ENCODE measurements at regions not wholly inside any gene's neighbourhood (a gene's known extent, or its start where the extent isn't known, plus 50 kb on each side); places are given as distances from the start of the nearest gene placed in this dataset.

GRCh38 chr5:142446960-142447279, 122.1 kb upstream of the SPRY4 start:
- TF ChIP-seq CTCF (conservative IDR thresholded peaks at IDR 0.05; ENCODE audit: low read depth, low read length) (no peak), EZH2 (IDR thresholded peaks at IDR 0.05; ENCODE audit: low read length, unreplicated experiment) (no peak)

All from PC-3 (cell line).